PC-3 (cell line): ENCODE measurements at regions not wholly inside any gene's neighbourhood (a gene's known extent, or its start where the extent isn't known, plus 50 kb on each side); places are given as distances from the start of the nearest gene placed in this dataset.

Experiments used
- CTCF ChIP-seq: fragments of 300-600 bp; sonication (generic); conservative IDR thresholded peaks from 2 replicates; pipeline ENCODE4 v1.5.1; 2017; ENCODE audit warnings: antibody characterized with exemption, low read depth, mild to moderate bottlenecking, low read length
- EZH2 ChIP-seq: fragments of 300-600 bp; sonication (generic); IDR thresholded peaks from one replicate; pipeline ENCODE4 v1.6.1; 2017; ENCODE audit warnings: antibody characterized with exemption, mild to moderate bottlenecking, low read length; ENCODE audit not compliant: unreplicated experiment

GRCh38 chr13:31919241-31919640, 112.3 kb upstream of the FRY start:
- TF ChIP-seq CTCF (no peak), EZH2 (no peak)
